ENCODE measurements at regions not wholly inside any gene's neighbourhood (a gene's known extent, or its start where the extent isn't known, plus 50 kb on each side); places are given as distances from the start of the nearest gene placed in this dataset.

- Histone ChIP-seq H4K8ac (ENCODE audit: low read depth, low read length) (no peak overlapping the region), H3K36me3 (replicated peaks in 1 of 2; ENCODE audit: control insufficient read depth in 2 of 2, insufficient read depth in 2 of 2, low read length in 2 of 2) (no peaks in the 10 kb centered on the region), H3K4me3 (ENCODE audit: low read length in 2 of 2) (no peak overlapping the region), H3K4me1 (ENCODE audit: control insufficient read depth in 2 of 2, insufficient read depth in 1 of 2, low read depth in 1 of 2, low read length in 2 of 2) (no peaks in the 10 kb centered on the region), H3K18ac (ENCODE audit: low read length) (no peak overlapping the region), H2AK5ac (ENCODE audit: low read depth, low read length) (no peak overlapping the region), H3K79me1 (ENCODE audit: low read depth, low read length) (no peaks in the 10 kb centered on the region), H4K91ac (ENCODE audit: low read depth, low read length, poor library complexity) (no peak overlapping the region), H2BK5ac (ENCODE audit: low read length) (no peak overlapping the region), H3K14ac (ENCODE audit: low read length) (no peak overlapping the region), H3K4me2 (ENCODE audit: insufficient read depth, low read length, poor library complexity, severe bottlenecking) (no peak overlapping the region), H3K27me3 (ENCODE audit: control insufficient read depth in 3 of 3, insufficient read depth in 3 of 3, low read depth in 1 of 3, low read length in 3 of 3) (no peaks in the 10 kb centered on the region), H2BK12ac (ENCODE audit: low read length) (no peak overlapping the region), H3K27ac (replicated peaks; ENCODE audit: low read length) (no peak overlapping the region), H2AFZ (ENCODE audit: low read length) (no peak overlapping the region), H2BK120ac (ENCODE audit: low read depth, low read length) (no peak overlapping the region), H3K9ac (ENCODE audit: low read depth, low read length, poor library complexity) (no peak overlapping the region), H3K9me3 (replicated peaks in 1 of 2; ENCODE audit: control insufficient read depth in 2 of 2, insufficient read depth in 1 of 2, low read depth in 1 of 2, low read length in 2 of 2) (peaks cover 10 to 13% of the 10 kb centered on the region in 2 donors), H3K23ac (ENCODE audit: low read depth, low read length, poor library complexity) (no peak overlapping the region), H2BK15ac (ENCODE audit: low read length) (no peak overlapping the region), H3K4ac (ENCODE audit: low read length) (no peak overlapping the region)
- no peak for DNase-seq (ENCODE audit: low spot score)
- whole genome bisulfite sequencing, 2 donors (ENCODE audit: extremely low coverage in 2 of 2, insufficient read length in 2 of 2, insufficient replicate concordance in 1 of 2) = no CpG with 5 or more reads among the region's 3 CpGs
Measured at GRCh38 chr9:88046542-88046941, 72.2 kb upstream of the CDK20 start.

GRCh38 chr9:88045686-88046085 is 71.4 kb upstream of the CDK20 start:
- H3K4ac ChIP-seq (ENCODE audit: low read length) = no peak overlapping the region
- H2BK15ac ChIP-seq (ENCODE audit: low read length) = no peak overlapping the region
- no peak overlapping the region for H2BK120ac ChIP-seq (ENCODE audit: low read depth, low read length)
- no peaks in the 10 kb centered on the region for H3K27me3 ChIP-seq (ENCODE audit: control insufficient read depth in 3 of 3, insufficient read depth in 3 of 3, low read depth in 1 of 3, low read length in 3 of 3)
- no peaks in the 10 kb centered on the region for H3K79me1 ChIP-seq (ENCODE audit: low read depth, low read length)
- no peak overlapping the region for H4K91ac ChIP-seq (ENCODE audit: low read depth, low read length, poor library complexity)
- no peak for DNase-seq (ENCODE audit: low spot score)
- WGBS, 2 donors (ENCODE audit: extremely low coverage in 2 of 2, insufficient read length in 2 of 2, insufficient replicate concordance in 1 of 2) = no CpG with 5 or more reads among the region's 3 CpGs
- no peak overlapping the region for H2AFZ ChIP-seq (ENCODE audit: low read length)
- H3K23ac ChIP-seq (ENCODE audit: low read depth, low read length, poor library complexity) = no peak overlapping the region
- H3K9me3 ChIP-seq (replicated peaks in 1 of 2; ENCODE audit: control insufficient read depth in 2 of 2, insufficient read depth in 1 of 2, low read depth in 1 of 2, low read length in 2 of 2) = peaks cover 10 to 13% of the 10 kb centered on the region in 2 donors
- H3K4me2 ChIP-seq (ENCODE audit: insufficient read depth, low read length, poor library complexity, severe bottlenecking) = no peak overlapping the region
- no peak overlapping the region for H3K27ac ChIP-seq (replicated peaks; ENCODE audit: low read length)
- H3K18ac ChIP-seq (ENCODE audit: low read length) = no peak overlapping the region
- no peak overlapping the region for H2AK5ac ChIP-seq (ENCODE audit: low read depth, low read length)
- H3K14ac ChIP-seq (ENCODE audit: low read length) = no peak overlapping the region
- no peak overlapping the region for H4K8ac ChIP-seq (ENCODE audit: low read depth, low read length)
- no peaks in the 10 kb centered on the region for H3K36me3 ChIP-seq (replicated peaks in 1 of 2; ENCODE audit: control insufficient read depth in 2 of 2, insufficient read depth in 2 of 2, low read length in 2 of 2)
- no peaks in the 10 kb centered on the region for H3K4me1 ChIP-seq (ENCODE audit: control insufficient read depth in 2 of 2, insufficient read depth in 1 of 2, low read depth in 1 of 2, low read length in 2 of 2)
- H2BK12ac ChIP-seq (ENCODE audit: low read length) = no peak overlapping the region
- H2BK5ac ChIP-seq (ENCODE audit: low read length) = no peak overlapping the region
- H3K9ac ChIP-seq (ENCODE audit: low read depth, low read length, poor library complexity) = no peak overlapping the region
- no peak overlapping the region for H3K4me3 ChIP-seq (ENCODE audit: low read length in 2 of 2)

GRCh38 chr9:88044200-88044599 is 69.9 kb upstream of the CDK20 start:
- no peak overlapping the region for H3K18ac ChIP-seq (ENCODE audit: low read length)
- H2AFZ ChIP-seq (ENCODE audit: low read length) = no peak overlapping the region
- no peak overlapping the region for H2BK120ac ChIP-seq (ENCODE audit: low read depth, low read length)
- H3K36me3 ChIP-seq (replicated peaks in 1 of 2; ENCODE audit: control insufficient read depth in 2 of 2, insufficient read depth in 2 of 2, low read length in 2 of 2) = no peaks in the 10 kb centered on the region
- H4K8ac ChIP-seq (ENCODE audit: low read depth, low read length) = no peak overlapping the region
- no peaks in the 10 kb centered on the region for H3K4me1 ChIP-seq (ENCODE audit: control insufficient read depth in 2 of 2, insufficient read depth in 1 of 2, low read depth in 1 of 2, low read length in 2 of 2)
- H2BK5ac ChIP-seq (ENCODE audit: low read length) = no peak overlapping the region
- no peak overlapping the region for H3K4ac ChIP-seq (ENCODE audit: low read length)
- peaks cover 10 to 13% of the 10 kb centered on the region in 2 donors for H3K9me3 ChIP-seq (replicated peaks in 1 of 2; ENCODE audit: control insufficient read depth in 2 of 2, insufficient read depth in 1 of 2, low read depth in 1 of 2, low read length in 2 of 2)
- H3K4me2 ChIP-seq (ENCODE audit: insufficient read depth, low read length, poor library complexity, severe bottlenecking) = no peak overlapping the region
- WGBS, 2 donors (ENCODE audit: extremely low coverage in 2 of 2, insufficient read length in 2 of 2, insufficient replicate concordance in 1 of 2) = no CpG with 5 or more reads among the region's 3 CpGs
- no peaks in the 10 kb centered on the region for H3K27me3 ChIP-seq (ENCODE audit: control insufficient read depth in 3 of 3, insufficient read depth in 3 of 3, low read depth in 1 of 3, low read length in 3 of 3)
- no peak overlapping the region for H4K91ac ChIP-seq (ENCODE audit: low read depth, low read length, poor library complexity)
- no peak overlapping the region for H2AK5ac ChIP-seq (ENCODE audit: low read depth, low read length)
- no peaks in the 10 kb centered on the region for H3K79me1 ChIP-seq (ENCODE audit: low read depth, low read length)
- no peak overlapping the region for H3K23ac ChIP-seq (ENCODE audit: low read depth, low read length, poor library complexity)
- H3K4me3 ChIP-seq (ENCODE audit: low read length in 2 of 2) = no peak overlapping the region
- no peak overlapping the region for H3K27ac ChIP-seq (replicated peaks; ENCODE audit: low read length)
- H2BK12ac ChIP-seq (ENCODE audit: low read length) = no peak overlapping the region
- no peak for DNase-seq (ENCODE audit: low spot score)
- no peak overlapping the region for H2BK15ac ChIP-seq (ENCODE audit: low read length)
- H3K9ac ChIP-seq (ENCODE audit: low read depth, low read length, poor library complexity) = no peak overlapping the region
- no peak overlapping the region for H3K14ac ChIP-seq (ENCODE audit: low read length)

DNA sequence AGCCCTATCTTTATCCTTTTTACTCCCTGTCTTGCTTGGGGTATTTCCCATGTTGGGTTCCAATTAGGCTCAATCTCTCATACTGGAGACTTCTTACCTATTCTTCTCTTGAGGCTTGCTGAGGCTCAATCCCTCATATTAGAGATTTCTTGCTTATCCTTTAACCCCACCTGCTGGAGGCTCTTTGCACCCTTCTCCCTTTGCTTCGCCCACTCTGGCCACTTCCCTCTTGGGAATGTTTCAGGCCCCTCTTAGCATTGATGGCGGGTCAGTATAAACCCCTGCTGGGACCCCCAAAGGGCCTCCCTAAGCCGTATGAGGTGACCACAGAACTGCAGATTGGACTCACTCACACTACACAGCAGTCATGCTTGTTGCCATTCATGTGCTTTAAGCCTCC is 69.3 kb upstream of the CDK20 start:
- no peak for DNase-seq (ENCODE audit: low spot score)
- Histone ChIP-seq H4K91ac (ENCODE audit: low read depth, low read length, poor library complexity) (no peak overlapping the region), H2AFZ (ENCODE audit: low read length) (no peak overlapping the region), H4K8ac (ENCODE audit: low read depth, low read length) (no peak overlapping the region), H3K79me1 (ENCODE audit: low read depth, low read length) (no peaks in the 10 kb centered on the region), H2BK5ac (ENCODE audit: low read length) (no peak overlapping the region), H3K4me2 (ENCODE audit: insufficient read depth, low read length, poor library complexity, severe bottlenecking) (no peak overlapping the region), H3K9me3 (replicated peaks in 1 of 2; ENCODE audit: control insufficient read depth in 2 of 2, insufficient read depth in 1 of 2, low read depth in 1 of 2, low read length in 2 of 2) (peaks cover 10 to 13% of the 10 kb centered on the region in 2 donors), H3K18ac (ENCODE audit: low read length) (no peak overlapping the region), H3K14ac (ENCODE audit: low read length) (no peak overlapping the region), H3K27ac (replicated peaks; ENCODE audit: low read length) (no peak overlapping the region), H3K4me1 (ENCODE audit: control insufficient read depth in 2 of 2, insufficient read depth in 1 of 2, low read depth in 1 of 2, low read length in 2 of 2) (no peaks in the 10 kb centered on the region), H3K4ac (ENCODE audit: low read length) (no peak overlapping the region), H3K23ac (ENCODE audit: low read depth, low read length, poor library complexity) (no peak overlapping the region), H3K4me3 (ENCODE audit: low read length in 2 of 2) (no peak overlapping the region), H2BK12ac (ENCODE audit: low read length) (no peak overlapping the region), H3K27me3 (ENCODE audit: control insufficient read depth in 3 of 3, insufficient read depth in 3 of 3, low read depth in 1 of 3, low read length in 3 of 3) (no peaks in the 10 kb centered on the region), H3K36me3 (replicated peaks in 1 of 2; ENCODE audit: control insufficient read depth in 2 of 2, insufficient read depth in 2 of 2, low read length in 2 of 2) (no peaks in the 10 kb centered on the region), H2BK15ac (ENCODE audit: low read length) (no peak overlapping the region), H3K9ac (ENCODE audit: low read depth, low read length, poor library complexity) (no peak overlapping the region), H2AK5ac (ENCODE audit: low read depth, low read length) (no peak overlapping the region), H2BK120ac (ENCODE audit: low read depth, low read length) (no peak overlapping the region)
- WGBS, 2 donors (ENCODE audit: extremely low coverage in 2 of 2, insufficient read length in 2 of 2, insufficient replicate concordance in 1 of 2) = no CpG with 5 or more reads among the region's 3 CpGs

All from neuronal stem cell (in vitro differentiated cells).